ENCODE measurements at regions not wholly inside any gene's neighbourhood (a gene's known extent, or its start where the extent isn't known, plus 50 kb on each side); places are given as distances from the start of the nearest gene placed in this dataset.

- H3K36me3 ChIP-seq (ENCODE audit: insufficient read depth, low read length), result no peaks in the 10 kb centered on the region
- no peaks in the 10 kb centered on the region for H3K4me1 ChIP-seq (ENCODE audit: insufficient read depth, low read length)
- no peaks in the 10 kb centered on the region for H3K9me3 ChIP-seq (ENCODE audit: control insufficient read depth, insufficient read depth, low read length)
- H3K9ac ChIP-seq (ENCODE audit: low read depth, low read length), result no peak overlapping the region
These were observed 57.9 kb upstream of the PPP2R3A start for GRCh38 chr3:135907422-135908165.

GRCh38 chr3:135908225-135908624 lies 57.3 kb upstream of the PPP2R3A start:
- no peaks in the 10 kb centered on the region for H3K36me3 ChIP-seq (ENCODE audit: insufficient read depth, low read length)
- no peaks in the 10 kb centered on the region for H3K4me1 ChIP-seq (ENCODE audit: insufficient read depth, low read length)
- no peaks in the 10 kb centered on the region for H3K9me3 ChIP-seq (ENCODE audit: control insufficient read depth, insufficient read depth, low read length)
- no peak overlapping the region for H3K9ac ChIP-seq (ENCODE audit: low read depth, low read length)

GRCh38 chr3:135908737-135909136 lies 56.8 kb upstream of the PPP2R3A start:
- H3K36me3 ChIP-seq (ENCODE audit: insufficient read depth, low read length), result no peaks in the 10 kb centered on the region
- no peaks in the 10 kb centered on the region for H3K4me1 ChIP-seq (ENCODE audit: insufficient read depth, low read length)
- no peaks in the 10 kb centered on the region for H3K9me3 ChIP-seq (ENCODE audit: control insufficient read depth, insufficient read depth, low read length)
- H3K9ac ChIP-seq (ENCODE audit: low read depth, low read length), result no peak overlapping the region

- Histone ChIP-seq H3K9ac (ENCODE audit: low read depth, low read length) (no peak overlapping the region), H3K36me3 (ENCODE audit: insufficient read depth, low read length) (no peaks in the 10 kb centered on the region), H3K9me3 (ENCODE audit: control insufficient read depth, insufficient read depth, low read length) (no peaks in the 10 kb centered on the region), H3K4me1 (ENCODE audit: insufficient read depth, low read length) (no peaks in the 10 kb centered on the region)
These were observed 54.4 kb upstream of the PPP2R3A start for GRCh38 chr3:135911110-135911509.

GRCh38 chr3:135915206-135915605 lies 50.3 kb upstream of the PPP2R3A start:
- Histone ChIP-seq H3K9me3 (ENCODE audit: control insufficient read depth, insufficient read depth, low read length) (no peaks in the 10 kb centered on the region), H3K4me1 (ENCODE audit: insufficient read depth, low read length) (no peaks in the 10 kb centered on the region), H3K9ac (ENCODE audit: low read depth, low read length) (no peak overlapping the region), H3K36me3 (ENCODE audit: insufficient read depth, low read length) (no peaks in the 10 kb centered on the region)
